ENCODE measurements at regions not wholly inside any gene's neighbourhood (a gene's known extent, or its start where the extent isn't known, plus 50 kb on each side); places are given as distances from the start of the nearest gene placed in this dataset.

DNA sequence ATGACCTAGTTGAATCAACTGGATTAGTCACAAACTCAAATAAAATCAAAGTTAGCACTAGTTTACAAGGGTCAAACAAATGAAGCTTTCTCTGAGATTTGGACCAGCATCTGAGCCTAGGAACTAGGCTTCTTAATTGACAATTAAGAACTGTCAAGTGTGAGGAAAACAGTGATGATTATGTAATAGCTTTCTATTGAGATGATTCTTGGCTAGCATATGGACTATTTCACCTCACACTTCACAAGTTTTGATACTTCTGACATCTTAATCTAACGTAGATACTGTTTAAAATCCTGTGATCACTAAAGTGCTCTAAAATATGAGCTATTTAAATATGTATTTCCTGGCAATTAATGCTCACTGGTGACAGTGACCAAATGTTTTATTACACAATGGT, 542.9 kb downstream of the EFNA5 start:
- DNase-seq = no peak

DNA sequence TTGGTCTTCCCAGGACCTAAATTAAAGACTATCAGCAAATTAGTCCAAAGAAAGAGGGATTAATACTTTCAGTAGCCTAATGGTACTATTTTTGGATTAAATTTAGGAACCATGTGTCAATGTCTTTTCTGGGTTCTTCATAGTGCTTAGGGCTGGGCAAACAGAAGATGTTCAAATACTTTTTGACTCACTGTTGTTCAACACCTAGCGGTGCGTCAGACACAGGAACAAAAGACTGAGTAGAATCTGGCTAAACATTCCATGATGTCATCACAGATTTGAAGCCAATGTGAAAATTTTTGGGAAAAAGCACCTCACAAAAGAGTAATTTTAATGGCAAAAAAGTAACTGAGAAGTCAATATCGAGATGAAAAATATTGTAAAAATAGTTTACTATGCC, 544.4 kb downstream of the EFNA5 start:
- no peak for DNase-seq

DNA sequence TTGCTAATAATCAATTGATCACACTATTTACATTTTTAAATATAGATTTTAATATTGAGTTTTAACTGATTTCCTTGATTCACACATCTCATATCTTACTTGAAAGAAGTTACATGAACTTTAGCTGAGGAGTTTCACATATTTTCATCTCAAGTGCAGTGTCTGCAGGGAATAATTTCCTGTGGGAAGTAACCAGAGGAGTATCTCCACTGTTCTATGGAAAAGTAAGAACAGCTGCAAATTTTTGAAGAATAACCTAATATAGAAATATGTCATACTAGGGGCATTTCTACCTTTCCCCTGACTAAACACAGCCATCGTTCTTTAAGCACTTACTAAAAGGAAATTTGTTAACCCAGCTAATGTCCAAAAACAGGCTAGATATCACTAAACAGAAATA, 546.4 kb downstream of the EFNA5 start:
- DNase-seq = no peak

DNA sequence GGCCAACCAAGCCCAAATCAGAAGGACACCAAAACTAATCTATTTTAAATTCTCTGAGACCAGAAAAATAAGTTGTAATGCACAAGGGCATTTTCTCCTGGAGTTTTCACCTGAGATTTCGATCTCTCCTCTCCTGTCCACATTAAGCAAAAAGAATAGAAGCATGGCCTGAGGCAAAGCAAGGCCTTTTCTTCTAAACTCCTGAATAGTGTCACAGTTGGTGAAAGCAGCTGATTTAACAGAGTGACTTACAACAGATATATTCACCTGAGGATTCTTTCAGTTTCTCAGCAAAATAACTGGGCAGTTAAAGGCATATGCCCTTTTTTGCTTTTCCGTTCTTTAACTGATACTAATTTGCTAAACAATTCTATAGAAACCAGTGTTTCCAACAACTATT, 547.7 kb downstream of the EFNA5 start:
- peak; percentile 57 for DNase-seq

DNA sequence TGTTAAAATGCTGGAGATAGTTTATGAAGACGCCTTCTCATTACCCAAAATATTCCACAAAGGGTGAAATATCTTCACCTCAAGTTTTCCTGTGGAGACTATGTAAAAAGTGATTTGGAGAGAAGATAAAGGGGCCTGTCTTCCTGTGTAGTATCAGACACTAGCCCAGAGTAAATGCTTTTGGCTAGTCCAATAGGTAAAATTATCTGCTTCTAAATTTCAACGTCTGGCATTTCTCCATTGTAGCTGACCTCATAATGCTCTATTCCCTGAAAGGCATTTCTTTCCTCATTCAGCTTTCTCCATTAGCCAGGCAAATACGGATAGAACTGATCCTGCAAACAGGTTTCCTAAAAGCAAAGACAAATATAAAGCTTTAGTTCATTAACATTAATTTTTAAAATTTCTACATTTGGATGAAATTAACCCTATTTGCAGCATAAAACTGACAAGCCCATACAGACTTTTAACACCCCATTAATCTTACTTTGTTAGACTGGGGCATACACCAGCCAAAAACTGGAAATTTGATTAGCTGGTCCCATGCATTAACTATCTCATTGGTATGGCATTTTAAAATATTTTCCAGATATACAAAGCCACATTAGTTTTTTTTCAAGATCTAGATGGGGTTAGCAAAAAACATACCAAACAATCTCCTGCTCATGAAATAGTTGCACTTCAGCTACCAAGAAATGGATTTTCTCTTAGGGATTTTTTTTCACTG, 548.8 kb downstream of the EFNA5 start:
- DNase-seq = no peak

DNA sequence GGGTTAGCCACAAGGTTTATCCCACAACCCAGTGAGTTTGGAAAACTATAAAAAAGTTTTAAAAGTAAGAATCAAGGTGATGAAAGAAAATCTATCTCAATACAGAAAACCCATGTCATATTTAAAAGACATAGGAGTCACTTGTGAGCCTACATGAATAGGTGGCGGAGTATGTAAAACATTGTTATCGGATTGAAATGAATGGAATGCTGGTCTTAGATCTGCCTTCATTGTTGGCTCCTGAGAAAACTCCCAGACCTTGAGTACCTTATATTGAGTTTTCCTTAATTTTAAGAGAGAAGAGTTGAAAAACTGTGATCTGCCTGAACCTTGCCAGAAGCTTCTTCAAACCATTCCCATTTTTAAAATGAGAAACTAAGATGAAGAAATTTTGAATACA, 551.1 kb downstream of the EFNA5 start:
- no peak for DNase-seq

DNA sequence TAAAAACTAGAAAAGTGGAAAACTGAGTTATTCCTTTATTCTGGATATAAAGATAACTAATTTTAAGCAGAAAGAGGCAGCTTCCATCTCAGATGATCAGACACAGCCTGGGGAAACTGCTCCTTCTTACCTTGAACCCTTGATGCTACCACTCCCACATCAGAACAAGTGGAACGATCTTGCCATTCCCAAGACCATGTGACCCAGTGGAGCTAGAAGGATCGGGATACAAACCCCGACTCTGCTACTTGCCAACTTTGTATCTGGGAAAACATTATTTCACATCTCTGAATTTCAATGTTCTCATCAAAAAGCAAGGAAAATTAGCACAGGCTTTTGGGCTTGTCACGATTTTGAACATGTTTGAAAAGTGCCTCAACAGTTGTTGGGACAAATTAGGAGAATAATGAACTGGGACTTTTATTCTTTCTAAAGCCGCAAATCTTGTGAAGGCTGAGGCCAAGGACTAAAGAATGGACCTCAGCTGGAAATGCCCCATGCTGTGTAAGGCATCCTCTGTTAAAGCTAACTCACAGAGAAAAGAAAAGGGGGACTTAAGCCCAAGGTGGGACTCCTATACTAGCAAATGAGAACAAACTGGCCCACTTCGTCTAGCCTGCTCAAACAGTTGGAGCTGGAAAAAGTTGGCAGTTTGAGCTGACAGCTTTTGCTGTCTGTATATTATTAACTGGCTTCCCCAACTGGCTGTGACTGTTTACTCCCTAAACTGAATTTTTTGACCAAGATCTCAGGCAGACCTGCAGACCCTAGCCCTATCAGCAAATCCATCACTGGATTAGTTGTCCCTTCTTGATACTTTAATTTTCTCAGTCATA, 552.3 kb downstream of the EFNA5 start:
- DNase-seq = no peak

DNA sequence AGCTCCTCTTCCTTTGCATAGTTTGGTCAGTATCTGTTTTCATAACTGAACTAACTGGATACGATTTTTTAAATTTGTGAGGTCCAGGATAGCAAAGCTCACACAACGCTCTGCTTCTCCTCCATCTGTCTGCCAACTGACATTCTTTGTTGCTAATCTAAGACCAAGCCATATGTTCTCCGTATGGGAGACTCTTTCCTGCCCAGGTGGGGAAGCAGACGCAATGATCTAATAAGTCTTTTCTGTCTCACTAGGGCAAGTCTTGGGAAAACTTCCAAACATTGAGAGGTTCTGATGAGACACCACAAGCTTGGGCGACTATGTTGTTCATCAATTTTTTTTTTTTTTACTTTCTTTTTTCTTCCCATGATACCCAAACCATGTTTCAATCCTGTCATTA, 558.5 kb downstream of the EFNA5 start:
- no peak for DNase-seq

DNA sequence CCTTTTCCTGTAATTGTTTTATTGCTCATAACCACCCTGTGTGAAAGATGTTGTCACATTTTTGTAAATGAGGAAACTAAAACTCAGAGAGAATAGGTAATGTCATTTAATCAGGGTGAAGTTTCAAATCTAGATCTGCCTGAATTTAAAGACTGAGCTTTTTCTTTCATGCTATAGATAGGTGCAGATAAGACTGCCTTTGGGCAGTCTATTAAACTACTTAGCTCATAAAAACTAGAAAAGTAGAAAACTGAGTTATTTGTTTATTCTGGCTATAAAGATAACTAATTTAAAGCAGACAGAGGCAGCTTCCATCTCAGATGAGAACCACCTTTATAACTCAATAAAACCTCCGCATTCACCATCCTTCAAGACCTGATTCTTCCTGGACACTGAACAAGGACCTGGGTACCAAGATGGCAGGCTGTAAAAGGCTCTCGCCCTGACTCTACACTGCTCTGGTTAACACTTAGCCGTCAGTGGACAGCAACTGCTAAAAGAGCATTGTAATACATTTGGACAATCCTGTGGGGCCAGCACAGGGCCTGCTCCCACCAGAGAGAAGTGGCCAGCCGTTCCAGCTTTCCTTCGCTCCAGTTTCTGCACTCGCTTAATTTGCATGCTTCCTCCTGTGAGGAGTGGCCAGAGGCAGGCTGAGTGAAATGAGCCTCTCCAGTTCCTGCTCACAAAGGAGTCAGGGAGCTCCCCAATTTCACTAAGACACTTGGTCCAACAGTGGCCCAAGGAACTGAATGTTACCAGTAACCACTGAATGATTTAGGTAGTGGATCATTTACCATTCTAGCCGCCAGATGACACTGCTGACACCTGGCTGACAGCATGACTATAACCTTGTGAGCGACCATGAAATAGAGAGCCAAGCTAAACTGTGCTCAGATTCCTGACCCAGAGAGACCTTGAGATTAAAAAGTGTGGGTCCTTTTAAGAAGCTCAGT, 566.4 kb downstream of the EFNA5 start:
- DNase-seq = peak; percentile 56

DNA sequence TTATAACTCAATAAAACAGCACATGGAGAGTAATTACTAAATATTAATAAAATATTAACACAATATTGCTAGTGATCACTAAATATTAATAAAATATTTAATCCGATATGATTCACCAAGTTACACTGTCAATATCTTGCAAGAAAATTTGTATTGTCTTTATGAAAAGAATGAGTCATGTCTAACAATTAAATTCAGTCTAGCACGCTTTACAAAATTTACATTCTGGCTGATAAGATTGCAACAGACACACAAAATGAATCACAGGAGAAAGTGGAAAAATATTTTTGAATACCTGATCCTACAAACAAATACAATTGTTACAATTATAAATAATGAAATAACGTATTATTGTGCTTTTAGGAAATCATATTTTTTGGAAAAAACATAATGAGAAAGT, 567.2 kb downstream of the EFNA5 start:
- no peak for DNase-seq

DNA sequence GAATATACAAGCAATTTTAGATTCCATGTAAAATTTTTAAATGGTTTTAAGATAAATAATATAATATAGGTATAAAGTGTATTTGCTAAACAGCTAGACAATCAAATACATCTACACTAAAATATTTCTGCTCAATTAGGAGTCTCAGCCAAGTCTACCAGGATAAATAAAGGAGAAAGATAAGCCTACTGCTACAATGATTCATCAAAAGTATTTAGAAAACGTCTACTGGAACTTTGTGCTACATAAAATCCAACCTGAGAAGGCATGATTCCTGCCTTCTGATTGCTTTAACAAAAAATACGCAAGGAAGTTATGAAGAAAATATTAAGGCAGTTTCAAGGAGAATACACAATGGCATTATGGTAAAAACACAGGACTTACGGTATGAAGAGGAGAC, 570.6 kb downstream of the EFNA5 start:
- DNase-seq = no peak

DNA sequence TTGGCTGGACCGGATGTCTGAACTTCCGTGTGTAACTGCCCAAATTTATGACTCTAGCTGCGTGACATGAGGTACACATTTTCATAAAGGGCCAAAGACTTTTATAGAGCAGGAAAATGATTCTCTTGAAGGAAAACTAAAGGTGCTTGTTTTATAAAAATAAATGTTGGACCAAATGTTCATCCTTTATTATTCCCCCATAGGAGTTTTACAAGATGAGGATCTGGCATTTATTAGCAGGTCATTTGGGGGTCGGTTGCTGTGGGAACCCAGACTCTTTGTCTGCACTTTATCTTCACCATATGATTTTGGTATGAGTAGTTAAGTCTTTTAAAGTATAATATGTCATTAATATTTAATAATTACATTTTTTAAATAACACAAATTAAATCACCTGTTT, 571.2 kb downstream of the EFNA5 start:
- no peak for DNase-seq

DNA sequence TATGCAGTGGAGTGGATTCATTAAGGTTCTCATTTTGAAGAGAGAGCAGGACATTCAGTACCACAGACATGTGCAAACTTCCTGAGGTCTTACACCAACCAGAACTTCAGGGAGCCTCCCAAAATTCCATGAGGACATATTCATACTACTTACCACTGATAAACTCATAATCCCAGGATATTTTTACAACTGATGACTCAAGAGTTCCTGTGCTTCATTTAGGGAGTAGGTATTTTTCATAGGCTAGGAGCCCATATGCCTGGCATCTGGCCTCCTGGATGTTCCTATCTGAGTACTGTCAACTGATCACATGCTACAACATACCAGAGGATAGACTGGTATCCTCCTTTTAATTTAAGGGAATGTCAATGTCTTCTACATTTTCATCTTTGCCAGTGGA, 578.0 kb downstream of the EFNA5 start:
- DNase-seq = no peak

DNA sequence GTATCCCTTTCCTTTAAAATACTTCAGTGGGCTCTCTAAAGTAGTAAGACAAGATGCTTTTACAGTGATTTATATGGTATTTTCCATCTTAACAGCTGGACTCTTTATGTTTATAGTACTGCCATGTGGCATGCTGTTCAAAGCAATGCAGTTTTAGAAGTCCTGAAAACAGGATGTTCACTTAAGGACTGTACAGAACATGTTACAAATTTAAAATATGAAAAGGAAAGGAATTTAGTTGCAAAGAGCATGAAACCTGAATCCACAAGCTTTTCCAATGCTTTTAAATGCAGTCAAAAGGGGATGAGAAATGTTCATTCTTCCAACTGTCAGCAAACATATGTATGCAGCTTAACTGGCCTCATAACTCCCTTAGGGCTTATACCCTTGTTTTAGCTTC, 580.2 kb downstream of the EFNA5 start:
- DNase-seq = no peak

DNA sequence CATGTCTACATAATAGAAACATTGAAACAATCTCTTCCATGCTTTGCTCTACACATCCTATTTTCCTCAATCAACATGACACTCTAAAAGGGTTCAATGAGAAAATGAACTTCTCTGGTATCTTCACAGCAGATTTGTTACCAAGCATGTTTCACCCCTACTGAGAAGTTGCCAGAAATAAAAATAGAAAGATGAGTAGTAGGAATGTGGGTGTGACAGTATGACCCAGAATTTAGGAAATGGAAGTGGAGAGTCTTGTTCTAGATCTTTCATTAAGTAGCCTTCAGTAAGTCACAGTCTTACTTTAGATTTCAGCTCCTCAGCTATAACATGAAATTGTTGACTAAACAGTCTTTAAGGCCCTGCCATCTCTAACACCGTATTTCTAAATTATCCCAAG, 581.8 kb downstream of the EFNA5 start:
- no peak for DNase-seq

DNA sequence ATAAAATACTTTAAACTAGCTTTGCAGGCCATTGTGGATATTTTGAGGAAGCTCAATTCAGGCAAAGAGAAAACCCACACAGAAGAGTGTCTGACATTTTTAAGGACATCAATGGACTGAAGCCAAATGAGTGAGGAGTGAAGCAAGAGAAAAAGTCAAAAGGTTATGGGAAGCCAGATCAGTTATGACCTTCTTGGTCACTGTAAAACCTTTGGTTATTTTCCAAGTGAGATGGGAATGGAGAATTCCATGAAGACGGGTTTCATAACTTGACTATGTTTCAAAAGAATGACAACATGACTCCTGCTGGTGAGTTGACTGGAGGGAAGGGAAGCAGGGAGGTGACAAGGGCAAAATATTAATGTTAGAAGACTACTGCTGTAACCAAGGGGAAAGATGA, 585.2 kb downstream of the EFNA5 start:
- DNase-seq = no peak

DNA sequence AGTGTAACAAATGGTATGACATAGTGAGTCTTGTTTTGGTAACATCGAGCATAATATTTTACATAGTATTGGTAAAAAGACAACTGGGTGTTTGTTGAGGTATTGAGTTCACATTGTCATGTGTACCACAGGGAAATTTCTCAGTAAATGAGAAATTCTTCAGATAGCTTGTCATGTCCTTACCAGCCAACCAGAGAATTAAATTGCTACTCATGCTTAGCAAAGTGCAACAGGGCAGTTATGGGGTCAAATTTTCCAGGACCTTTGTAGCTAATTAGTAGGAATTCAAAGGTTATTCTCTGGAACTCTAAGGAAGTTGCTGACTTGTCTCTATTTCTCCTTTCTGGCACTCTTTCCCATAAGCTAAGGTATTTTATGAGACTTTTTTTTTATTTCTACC, 595.7 kb downstream of the EFNA5 start:
- DNase-seq = no peak

DNA sequence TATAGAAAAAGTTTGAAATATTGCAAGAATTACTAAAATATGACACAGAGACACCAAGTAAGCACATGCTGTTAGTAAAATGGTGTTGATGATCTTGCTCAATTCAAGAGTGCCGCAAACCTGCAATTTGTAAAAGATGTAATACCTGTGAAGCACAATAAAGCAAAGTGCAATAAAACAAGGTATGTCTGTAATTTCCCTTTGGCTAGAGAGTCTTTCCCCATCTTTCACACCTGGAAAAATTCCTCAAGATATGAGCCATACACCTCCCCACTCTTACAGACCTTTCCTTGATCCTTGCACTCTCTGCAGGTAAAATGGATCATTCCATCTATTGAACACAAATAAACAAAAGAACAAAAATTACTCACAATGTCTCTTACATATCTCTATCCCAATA, 597.8 kb downstream of the EFNA5 start:
- DNase-seq = no peak

DNA sequence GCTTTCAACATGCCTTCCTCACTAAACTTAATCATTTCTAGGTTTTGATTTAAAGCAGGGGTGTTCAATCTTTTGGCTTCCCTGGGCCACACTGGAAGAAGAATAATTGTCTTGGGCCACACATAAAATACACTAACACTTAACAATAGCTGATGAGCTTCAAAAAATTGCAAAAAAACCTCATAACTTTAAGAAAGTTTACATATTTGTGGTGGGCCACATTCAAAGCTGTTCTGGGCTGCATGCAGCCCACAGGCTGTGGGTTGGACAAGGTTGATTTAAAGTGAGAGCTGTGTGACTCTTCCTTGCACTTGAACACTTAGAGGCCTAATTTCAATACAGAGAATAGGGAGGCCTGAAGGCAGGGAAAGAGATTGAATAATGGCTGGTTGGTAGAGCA, 598.3 kb downstream of the EFNA5 start:
- DNase-seq = no peak

DNA sequence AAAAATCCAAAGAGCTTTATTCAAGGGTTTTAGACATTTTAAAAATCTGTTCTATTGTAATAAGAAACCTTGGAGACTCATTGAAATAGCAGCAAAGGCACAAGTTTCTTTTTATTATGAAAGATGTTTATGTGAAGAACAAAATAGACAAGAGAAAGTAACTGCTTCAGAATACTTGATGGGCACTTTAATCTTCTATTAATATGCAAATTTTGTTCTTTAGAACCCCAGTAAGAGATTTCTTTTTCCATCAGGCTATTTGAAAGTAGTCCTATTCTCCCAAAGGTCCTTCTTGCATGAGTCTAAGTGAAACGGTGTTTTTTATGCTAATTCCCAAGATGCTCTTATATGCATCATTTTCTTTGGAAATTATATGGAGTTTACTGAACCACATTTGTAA, 602.0 kb downstream of the EFNA5 start:
- DNase-seq = no peak

DNA sequence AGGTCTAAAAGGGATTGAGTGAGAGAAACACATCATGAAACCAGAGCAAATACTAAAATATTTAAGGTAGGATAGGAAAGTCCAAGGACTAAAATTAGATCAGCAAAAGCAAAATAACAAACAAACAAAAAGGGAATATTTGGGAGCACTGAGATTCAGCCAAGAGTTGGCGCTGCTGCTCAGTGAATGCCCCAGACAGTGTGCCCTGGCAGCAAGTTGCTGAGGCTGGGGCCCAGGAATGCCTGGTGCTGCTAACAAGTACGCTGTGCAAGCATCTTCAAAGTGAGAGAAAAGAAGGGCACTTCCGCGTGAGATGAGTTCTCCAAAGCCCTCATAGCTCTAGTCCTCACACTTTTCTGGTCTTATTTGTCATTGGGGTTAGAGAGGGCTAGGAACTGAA, 603.3 kb downstream of the EFNA5 start:
- DNase-seq = no peak

DNA sequence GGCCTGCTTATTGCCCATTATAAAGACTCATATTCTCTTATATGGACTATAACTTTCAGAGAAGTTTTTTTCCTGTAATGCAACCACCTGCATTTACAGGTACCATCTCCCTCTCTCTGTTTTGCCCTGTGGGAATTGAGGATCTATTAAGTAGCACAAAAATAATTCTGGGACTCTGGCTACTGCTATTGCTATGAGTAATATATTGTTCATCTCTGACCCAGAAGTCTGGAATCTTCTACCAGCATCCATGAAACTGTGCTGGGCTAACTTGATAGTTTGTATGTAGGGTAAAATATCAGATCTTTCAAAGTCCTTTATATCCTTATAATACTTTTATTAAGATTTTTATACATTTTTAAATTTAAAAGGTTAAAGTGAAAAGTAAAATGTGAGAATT, 607.2 kb downstream of the EFNA5 start:
- no peak for DNase-seq

DNA sequence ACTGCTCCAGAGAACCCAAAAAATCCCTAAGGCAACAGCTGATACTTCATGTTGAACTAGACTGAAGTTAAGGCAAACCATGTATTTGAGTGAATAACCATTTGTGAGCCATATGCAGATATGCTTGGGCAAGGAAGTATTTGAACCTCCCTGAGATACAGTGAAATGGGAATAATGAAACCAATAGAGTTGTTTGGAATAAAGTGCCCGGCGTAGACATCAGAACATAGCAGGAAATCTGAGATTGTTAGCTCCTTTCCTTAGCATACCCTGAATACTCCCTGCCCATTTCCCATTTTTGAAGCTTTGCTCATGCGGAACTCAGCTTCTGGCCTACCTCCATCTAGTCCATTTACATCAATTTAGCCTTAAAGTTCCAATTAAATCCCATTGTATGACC, 611.9 kb downstream of the EFNA5 start:
- DNase-seq = no peak

DNA sequence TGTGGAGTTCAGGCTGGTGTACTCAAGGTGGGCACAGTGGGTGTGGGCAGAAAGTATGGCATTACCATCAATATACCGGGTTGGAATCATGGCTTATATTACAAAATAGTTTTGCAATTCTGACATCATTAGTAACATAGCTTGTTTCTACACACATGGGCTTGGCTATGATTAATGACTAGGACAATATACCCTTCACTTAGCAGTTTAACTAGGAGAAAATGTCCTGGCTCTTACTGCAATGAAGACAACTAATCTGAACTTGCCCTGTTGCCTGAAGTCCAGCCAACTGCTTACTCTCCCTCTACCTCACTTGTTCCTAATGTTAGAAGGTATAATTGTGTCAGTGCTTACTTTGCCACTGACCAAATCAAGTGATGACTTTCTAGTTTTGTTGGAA, 612.5 kb downstream of the EFNA5 start:
- DNase-seq = no peak

Measured in islet precursor cell (in vitro differentiated cells).